ENCODE measurements at regions not wholly inside any gene's neighbourhood (a gene's known extent, or its start where the extent isn't known, plus 50 kb on each side); places are given as distances from the start of the nearest gene placed in this dataset.
"Not testable (repeated sequence)": the region's sequence is repeated elsewhere in the genome, so short reads cannot be mapped to it uniquely, and the experiment has no call there.

DNA sequence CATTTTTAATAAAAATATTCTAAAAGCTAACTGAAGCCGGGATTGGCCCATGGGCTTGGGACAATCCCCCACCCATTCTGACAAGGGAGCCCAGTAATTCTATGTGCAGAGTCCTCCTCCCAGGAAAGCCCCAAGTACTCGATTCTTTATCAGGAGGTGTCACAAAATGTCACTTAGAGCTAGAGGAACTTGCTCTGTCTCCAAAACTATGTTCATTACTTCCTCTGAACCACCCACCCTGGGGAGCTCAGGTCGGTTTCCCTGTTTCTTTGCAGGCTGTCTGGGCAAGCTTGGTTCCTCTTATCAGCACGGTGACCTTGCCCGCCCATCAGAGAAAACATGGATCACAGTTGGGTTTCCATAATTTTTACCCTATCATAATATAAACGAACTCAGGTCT lies 430.6 kb upstream of the ID2 start:
- no peak for DNase-seq (ENCODE audit: low read depth)
- TF ChIP-seq, protein P1, sequence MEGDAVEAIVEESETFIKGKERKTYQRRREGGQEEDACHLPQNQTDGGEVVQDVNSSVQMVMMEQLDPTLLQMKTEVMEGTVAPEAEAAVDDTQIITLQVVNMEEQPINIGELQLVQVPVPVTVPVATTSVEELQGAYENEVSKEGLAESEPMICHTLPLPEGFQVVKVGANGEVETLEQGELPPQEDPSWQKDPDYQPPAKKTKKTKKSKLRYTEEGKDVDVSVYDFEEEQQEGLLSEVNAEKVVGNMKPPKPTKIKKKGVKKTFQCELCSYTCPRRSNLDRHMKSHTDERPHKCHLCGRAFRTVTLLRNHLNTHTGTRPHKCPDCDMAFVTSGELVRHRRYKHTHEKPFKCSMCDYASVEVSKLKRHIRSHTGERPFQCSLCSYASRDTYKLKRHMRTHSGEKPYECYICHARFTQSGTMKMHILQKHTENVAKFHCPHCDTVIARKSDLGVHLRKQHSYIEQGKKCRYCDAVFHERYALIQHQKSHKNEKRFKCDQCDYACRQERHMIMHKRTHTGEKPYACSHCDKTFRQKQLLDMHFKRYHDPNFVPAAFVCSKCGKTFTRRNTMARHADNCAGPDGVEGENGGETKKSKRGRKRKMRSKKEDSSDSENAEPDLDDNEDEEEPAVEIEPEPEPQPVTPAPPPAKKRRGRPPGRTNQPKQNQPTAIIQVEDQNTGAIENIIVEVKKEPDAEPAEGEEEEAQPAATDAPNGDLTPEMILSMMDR (conservative IDR thresholded peaks at IDR 0.05; ENCODE audit: control insufficient read depth, insufficient read depth, low read depth, low read length): no peak
- no peak overlapping the region for H3K4me3 ChIP-seq (ENCODE audit: control insufficient read depth, low read depth, low read length)

GRCh38 chr2:8251856-8252255 lies 430.0 kb upstream of the ID2 start:
- H3K4me3 ChIP-seq (ENCODE audit: control insufficient read depth, low read depth, low read length): no peak overlapping the region
- DNase-seq (ENCODE audit: low read depth): no peak
- TF ChIP-seq, protein P1 (conservative IDR thresholded peaks at IDR 0.05; ENCODE audit: control insufficient read depth, insufficient read depth, low read depth, low read length): no peak

- TF ChIP-seq, protein P1 (conservative IDR thresholded peaks at IDR 0.05; ENCODE audit: control insufficient read depth, insufficient read depth, low read depth, low read length): no peak
- H3K4me3 ChIP-seq (ENCODE audit: control insufficient read depth, low read depth, low read length): no peak overlapping the region
- DNase-seq (ENCODE audit: low read depth): no peak
Measured at GRCh38 chr2:8252997-8253694, 428.7 kb upstream of the ID2 start.

DNA sequence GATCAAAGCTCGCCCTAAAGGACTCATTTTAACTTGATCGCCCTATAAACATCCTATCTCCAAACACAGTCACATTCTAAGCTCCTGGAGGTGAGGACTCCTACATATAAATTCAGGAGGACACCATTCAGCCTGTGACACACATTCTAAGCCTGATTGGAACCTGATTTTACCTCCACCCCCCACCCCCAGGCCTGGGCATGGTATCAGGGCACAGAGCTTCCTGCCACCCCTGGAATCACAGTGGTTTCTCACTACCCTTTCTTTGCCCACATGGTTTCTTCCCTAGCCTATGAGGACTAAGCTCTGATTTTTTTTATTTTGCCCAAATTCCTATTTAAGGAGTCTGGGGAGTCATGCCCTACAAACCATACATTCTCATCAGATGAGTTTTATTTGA lies 428.1 kb upstream of the ID2 start:
- no peak overlapping the region for H3K4me3 ChIP-seq (ENCODE audit: control insufficient read depth, low read depth, low read length)
- TF ChIP-seq, protein P1 (conservative IDR thresholded peaks at IDR 0.05; ENCODE audit: control insufficient read depth, insufficient read depth, low read depth, low read length): no peak
- DNase-seq (ENCODE audit: low read depth): no peak

DNA sequence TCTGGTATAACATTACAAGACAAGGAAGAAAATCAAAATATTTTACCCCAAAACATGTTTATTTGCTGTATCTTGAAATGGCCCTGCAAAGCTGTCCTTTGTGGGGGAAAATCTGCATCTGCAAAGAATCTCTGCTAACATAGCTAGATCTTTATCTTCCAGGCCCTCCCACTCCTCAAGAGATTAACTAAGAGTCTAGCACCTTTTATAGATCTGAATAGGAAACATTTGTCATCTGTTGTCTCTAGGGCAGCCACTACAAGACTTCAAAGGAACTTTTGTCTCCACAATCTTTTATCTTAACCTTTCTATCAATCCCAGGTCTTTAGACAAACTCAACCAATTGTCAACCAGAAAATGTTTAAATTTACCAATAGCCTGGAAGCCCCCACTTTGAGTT lies 427.6 kb upstream of the ID2 start:
- DNase-seq (ENCODE audit: low read depth); H3K4me3 ChIP-seq (ENCODE audit: control insufficient read depth, low read depth, low read length): not testable (repeated sequence)

GRCh38 chr2:8254791-8255447 lies 426.9 kb upstream of the ID2 start:
- DNase-seq (ENCODE audit: low read depth): no peak
- H3K4me3 ChIP-seq (ENCODE audit: control insufficient read depth, low read depth, low read length): no peak overlapping the region
- TF ChIP-seq, protein P1 (conservative IDR thresholded peaks at IDR 0.05; ENCODE audit: control insufficient read depth, insufficient read depth, low read depth, low read length): no peak

DNA sequence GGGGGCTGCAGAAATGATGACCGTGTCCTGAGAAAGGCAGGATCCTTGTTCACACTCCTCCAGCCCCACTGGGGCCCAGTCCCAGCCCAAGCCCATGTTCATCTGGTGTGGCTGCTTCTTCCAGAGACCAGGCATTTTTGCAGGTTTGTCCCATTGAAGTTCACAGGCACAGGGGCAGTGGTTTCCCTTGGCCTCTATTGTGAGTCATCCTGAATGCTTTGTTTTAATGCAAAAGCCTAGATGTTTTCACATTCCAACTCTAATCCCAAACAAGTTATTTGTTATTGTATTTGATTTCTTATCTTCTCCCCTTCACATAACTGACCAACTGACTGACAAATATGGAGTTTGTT lies 426.4 kb upstream of the ID2 start:
- TF ChIP-seq, protein P1 (conservative IDR thresholded peaks at IDR 0.05; ENCODE audit: control insufficient read depth, insufficient read depth, low read depth, low read length): no peak
- DNase-seq (ENCODE audit: low read depth): no peak
- no peak overlapping the region for H3K4me3 ChIP-seq (ENCODE audit: control insufficient read depth, low read depth, low read length)

All from fibroblast of mammary gland (primary cell).